ENCODE measurements at regions not wholly inside any gene's neighbourhood (a gene's known extent, or its start where the extent isn't known, plus 50 kb on each side); places are given as distances from the start of the nearest gene placed in this dataset.

DNA sequence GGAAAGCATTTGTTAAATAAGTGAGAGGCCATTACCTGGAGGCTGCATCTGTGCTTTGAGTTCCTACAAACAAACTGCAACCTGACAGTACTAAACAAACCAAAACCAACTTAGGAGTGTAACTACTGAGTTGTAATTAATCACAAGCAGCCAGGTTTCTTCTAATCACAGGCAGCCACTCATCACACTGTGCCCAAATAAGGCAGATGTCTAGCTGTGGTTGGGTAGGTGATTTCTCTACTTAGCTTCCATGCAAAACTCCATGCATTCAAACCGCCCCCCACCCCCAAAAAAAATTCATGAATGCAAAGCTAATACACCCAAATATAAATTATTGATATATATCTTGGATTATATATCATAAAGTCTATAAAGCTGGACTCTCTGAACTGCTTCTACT lies 461.1 kb downstream of the ARL4A start:
- TF ChIP-seq TAF1 (IDR thresholded peaks at IDR 0.05; ENCODE audit: low read depth) (no peak), CREB1 (IDR thresholded peaks at IDR 0.05; ENCODE audit: low read depth) (no peak), REST (IDR thresholded peaks at IDR 0.05; ENCODE audit: low read depth) (no peak), MAX (IDR thresholded peaks at IDR 0.05) (no peak), YY1 (IDR thresholded peaks at IDR 0.05; ENCODE audit: low read depth) (no peak), EP300 (IDR thresholded peaks at IDR 0.05; ENCODE audit: borderline replicate concordance) (no peak), RAD21 (IDR thresholded peaks at IDR 0.05; ENCODE audit: low read depth) (no peak), NFIC (IDR thresholded peaks at IDR 0.05) (no peak), CEBPB (IDR thresholded peaks at IDR 0.05) (no peak), TCF12 (IDR thresholded peaks at IDR 0.05; ENCODE audit: low read depth) (no peak)
- TF ChIP-seq, protein P1, sequence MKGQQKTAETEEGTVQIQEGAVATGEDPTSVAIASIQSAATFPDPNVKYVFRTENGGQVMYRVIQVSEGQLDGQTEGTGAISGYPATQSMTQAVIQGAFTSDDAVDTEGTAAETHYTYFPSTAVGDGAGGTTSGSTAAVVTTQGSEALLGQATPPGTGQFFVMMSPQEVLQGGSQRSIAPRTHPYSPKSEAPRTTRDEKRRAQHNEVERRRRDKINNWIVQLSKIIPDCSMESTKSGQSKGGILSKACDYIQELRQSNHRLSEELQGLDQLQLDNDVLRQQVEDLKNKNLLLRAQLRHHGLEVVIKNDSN (IDR thresholded peaks at IDR 0.05) = no peak
